ENCODE measurements at regions not wholly inside any gene's neighbourhood (a gene's known extent, or its start where the extent isn't known, plus 50 kb on each side); places are given as distances from the start of the nearest gene placed in this dataset.
"Not testable (repeated sequence)": the region's sequence is repeated elsewhere in the genome, so short reads cannot be mapped to it uniquely, and the experiment has no call there.

DNA sequence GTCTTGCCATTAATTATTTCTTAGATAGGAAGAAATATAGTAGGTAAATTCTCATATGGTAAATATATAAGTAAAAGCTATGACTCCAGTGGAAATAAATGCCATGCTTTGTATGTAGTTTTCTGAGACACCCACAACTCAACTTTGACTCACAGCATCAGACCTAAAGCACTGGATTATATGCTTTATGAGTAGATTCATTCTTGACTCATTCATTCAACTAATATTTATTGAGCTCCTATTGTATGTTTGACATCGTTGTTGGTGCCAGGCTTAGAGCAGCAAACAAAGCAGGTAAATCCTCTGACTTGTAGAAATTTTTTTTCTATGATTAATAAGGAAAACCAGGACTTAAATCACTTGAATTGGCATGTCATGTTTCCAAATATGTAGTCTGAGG, 211.4 kb downstream of the PTPRC start:
- Histone ChIP-seq H3K9me3 (ENCODE audit: control insufficient read depth, insufficient read depth, low read depth, low read length) (no peaks in the 10 kb centered on the region), H3K27me3 (ENCODE audit: control insufficient read depth, insufficient read depth, low read length) (no peaks in the 10 kb centered on the region), H3K4me1 (ENCODE audit: control insufficient read depth, insufficient read depth, low read length) (no peaks in the 10 kb centered on the region), H3K36me3 (ENCODE audit: control insufficient read depth, insufficient read depth, low read length) (no peaks in the 10 kb centered on the region), H3K27ac (ENCODE audit: low read length) (no peak overlapping the region), H3K4me3 (ENCODE audit: low read depth in 2 of 2, low read length in 2 of 2) (no peak overlapping the region)
- intact Hi-C loops (cut with micrococcal nuclease; ENCODE audit: unreplicated experiment), result no loop called here
- POLR2A ChIA-PET, result no interaction called here
- TF ChIP-seq, protein P1, sequence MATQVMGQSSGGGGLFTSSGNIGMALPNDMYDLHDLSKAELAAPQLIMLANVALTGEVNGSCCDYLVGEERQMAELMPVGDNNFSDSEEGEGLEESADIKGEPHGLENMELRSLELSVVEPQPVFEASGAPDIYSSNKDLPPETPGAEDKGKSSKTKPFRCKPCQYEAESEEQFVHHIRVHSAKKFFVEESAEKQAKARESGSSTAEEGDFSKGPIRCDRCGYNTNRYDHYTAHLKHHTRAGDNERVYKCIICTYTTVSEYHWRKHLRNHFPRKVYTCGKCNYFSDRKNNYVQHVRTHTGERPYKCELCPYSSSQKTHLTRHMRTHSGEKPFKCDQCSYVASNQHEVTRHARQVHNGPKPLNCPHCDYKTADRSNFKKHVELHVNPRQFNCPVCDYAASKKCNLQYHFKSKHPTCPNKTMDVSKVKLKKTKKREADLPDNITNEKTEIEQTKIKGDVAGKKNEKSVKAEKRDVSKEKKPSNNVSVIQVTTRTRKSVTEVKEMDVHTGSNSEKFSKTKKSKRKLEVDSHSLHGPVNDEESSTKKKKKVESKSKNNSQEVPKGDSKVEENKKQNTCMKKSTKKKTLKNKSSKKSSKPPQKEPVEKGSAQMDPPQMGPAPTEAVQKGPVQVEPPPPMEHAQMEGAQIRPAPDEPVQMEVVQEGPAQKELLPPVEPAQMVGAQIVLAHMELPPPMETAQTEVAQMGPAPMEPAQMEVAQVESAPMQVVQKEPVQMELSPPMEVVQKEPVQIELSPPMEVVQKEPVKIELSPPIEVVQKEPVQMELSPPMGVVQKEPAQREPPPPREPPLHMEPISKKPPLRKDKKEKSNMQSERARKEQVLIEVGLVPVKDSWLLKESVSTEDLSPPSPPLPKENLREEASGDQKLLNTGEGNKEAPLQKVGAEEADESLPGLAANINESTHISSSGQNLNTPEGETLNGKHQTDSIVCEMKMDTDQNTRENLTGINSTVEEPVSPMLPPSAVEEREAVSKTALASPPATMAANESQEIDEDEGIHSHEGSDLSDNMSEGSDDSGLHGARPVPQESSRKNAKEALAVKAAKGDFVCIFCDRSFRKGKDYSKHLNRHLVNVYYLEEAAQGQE (IDR thresholded peaks at IDR 0.05; ENCODE audit: insufficient read depth in 1 of 2, low read depth in 2 of 2, low read length in 1 of 2), result no peak
- TF ChIP-seq POLR2AphosphoS5 (IDR thresholded peaks at IDR 0.05; ENCODE audit: low read depth, low read length), result no peak
- no peak for TF ChIP-seq TCF7L2 (IDR thresholded peaks at IDR 0.05; ENCODE audit: low read depth, low read length)
- TF ChIP-seq, protein P2, sequence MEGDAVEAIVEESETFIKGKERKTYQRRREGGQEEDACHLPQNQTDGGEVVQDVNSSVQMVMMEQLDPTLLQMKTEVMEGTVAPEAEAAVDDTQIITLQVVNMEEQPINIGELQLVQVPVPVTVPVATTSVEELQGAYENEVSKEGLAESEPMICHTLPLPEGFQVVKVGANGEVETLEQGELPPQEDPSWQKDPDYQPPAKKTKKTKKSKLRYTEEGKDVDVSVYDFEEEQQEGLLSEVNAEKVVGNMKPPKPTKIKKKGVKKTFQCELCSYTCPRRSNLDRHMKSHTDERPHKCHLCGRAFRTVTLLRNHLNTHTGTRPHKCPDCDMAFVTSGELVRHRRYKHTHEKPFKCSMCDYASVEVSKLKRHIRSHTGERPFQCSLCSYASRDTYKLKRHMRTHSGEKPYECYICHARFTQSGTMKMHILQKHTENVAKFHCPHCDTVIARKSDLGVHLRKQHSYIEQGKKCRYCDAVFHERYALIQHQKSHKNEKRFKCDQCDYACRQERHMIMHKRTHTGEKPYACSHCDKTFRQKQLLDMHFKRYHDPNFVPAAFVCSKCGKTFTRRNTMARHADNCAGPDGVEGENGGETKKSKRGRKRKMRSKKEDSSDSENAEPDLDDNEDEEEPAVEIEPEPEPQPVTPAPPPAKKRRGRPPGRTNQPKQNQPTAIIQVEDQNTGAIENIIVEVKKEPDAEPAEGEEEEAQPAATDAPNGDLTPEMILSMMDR (IDR thresholded peaks at IDR 0.05), result no peak
- no peak for TF ChIP-seq SIN3A (IDR thresholded peaks at IDR 0.05; ENCODE audit: borderline replicate concordance, insufficient read depth, low read depth, low read length)
- CTCF ChIA-PET, result no interaction called here
- ATAC-seq, result no peak
- in situ Hi-C loops (cut with HindIII; ENCODE audit: low pct_unique_long_range_greater_than_20kb, low sequenced_read_pairs), result no loop called here
- BruUV-seq (replicated peaks), result no TSS peak
- DNase-seq (ENCODE audit: low read depth, low spot score), result peak; percentile 33

DNA sequence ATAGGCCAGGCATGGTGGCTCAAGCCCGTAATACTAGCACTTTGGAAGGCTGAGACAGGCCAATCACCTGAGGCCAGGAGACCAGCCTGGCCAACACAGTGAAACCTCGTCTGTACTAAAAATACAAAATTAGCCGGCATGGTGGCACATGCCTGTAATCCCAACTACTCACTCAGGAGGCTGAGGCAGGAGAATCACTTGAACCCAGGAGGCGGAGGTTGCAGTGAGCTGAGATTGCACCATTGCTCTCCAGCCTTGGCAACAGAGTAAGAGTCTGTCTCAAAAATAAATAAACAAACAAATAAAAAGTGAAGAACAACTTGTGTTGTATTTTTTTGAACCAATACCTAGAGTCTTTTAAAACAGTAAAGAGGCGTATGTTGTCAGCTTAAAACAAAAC, 212.1 kb downstream of the PTPRC start:
- ATAC-seq; H3K27me3 ChIP-seq (ENCODE audit: control insufficient read depth, insufficient read depth, low read length); H3K36me3 ChIP-seq (ENCODE audit: control insufficient read depth, insufficient read depth, low read length); DNase-seq (ENCODE audit: low read depth, low spot score); H3K9me3 ChIP-seq (ENCODE audit: control insufficient read depth, insufficient read depth, low read depth, low read length); BruUV-seq (replicated peaks); H3K4me3 ChIP-seq (ENCODE audit: low read depth in 2 of 2, low read length in 2 of 2); CTCF ChIA-PET; H3K27ac ChIP-seq (ENCODE audit: low read length); in situ Hi-C loops (cut with HindIII; ENCODE audit: low pct_unique_long_range_greater_than_20kb, low sequenced_read_pairs); H3K4me1 ChIP-seq (ENCODE audit: control insufficient read depth, insufficient read depth, low read length); POLR2A ChIA-PET; intact Hi-C loops (cut with micrococcal nuclease; ENCODE audit: unreplicated experiment): not testable (repeated sequence)

DNA sequence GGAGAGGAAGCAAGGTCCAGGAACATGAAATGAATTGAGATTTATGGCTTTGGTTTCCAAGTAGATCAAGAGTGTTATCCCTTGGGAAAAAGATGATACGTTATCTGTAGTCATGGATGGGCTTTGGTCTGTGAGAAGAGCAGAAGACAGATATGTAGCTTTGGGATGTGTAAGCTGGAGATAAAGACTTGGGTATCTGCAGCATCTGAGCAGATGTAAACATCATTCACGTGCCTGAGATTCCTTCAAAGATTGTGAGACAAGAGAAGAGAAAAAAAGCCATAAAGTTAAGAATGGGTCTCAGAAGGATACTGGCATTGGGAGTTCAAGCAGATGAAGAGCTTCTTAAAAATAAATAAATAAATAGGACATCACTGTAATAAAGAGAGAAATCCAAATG, 217.8 kb downstream of the PTPRC start:
- no peak for ATAC-seq

More for the DNA sequence above, 217.8 kb downstream of the PTPRC start:
- in situ Hi-C loops (cut with HindIII; ENCODE audit: low pct_unique_long_range_greater_than_20kb, low sequenced_read_pairs) (no loop called here), intact Hi-C loops (cut with micrococcal nuclease; ENCODE audit: unreplicated experiment) (no loop called here)
- CTCF ChIA-PET, result no interaction called here
- no peak for DNase-seq (ENCODE audit: low read depth, low spot score)
- Histone ChIP-seq H3K27ac (ENCODE audit: low read length) (no peak overlapping the region), H3K9me3 (ENCODE audit: control insufficient read depth, insufficient read depth, low read depth, low read length) (no peaks in the 10 kb centered on the region), H3K36me3 (ENCODE audit: control insufficient read depth, insufficient read depth, low read length) (no peaks in the 10 kb centered on the region; the same call in 1 of the 2 replicates), H3K4me1 (ENCODE audit: control insufficient read depth, insufficient read depth, low read length) (no peaks in the 10 kb centered on the region), H3K27me3 (ENCODE audit: control insufficient read depth, insufficient read depth, low read length) (no peaks in the 10 kb centered on the region), H3K4me3 (ENCODE audit: low read depth in 2 of 2, low read length in 2 of 2) (no peak overlapping the region)
- no peak for TF ChIP-seq TCF7L2 (IDR thresholded peaks at IDR 0.05; ENCODE audit: low read depth, low read length)
- TF ChIP-seq, protein P2 (IDR thresholded peaks at IDR 0.05), result no peak
- TF ChIP-seq SIN3A (IDR thresholded peaks at IDR 0.05; ENCODE audit: borderline replicate concordance, insufficient read depth, low read depth, low read length), result no peak
- POLR2A ChIA-PET, result no interaction called here
- no TSS peak for BruUV-seq (replicated peaks)
